KMS-11 (cell line): ENCODE measurements at regions not wholly inside any gene's neighbourhood (a gene's known extent, or its start where the extent isn't known, plus 50 kb on each side); places are given as distances from the start of the nearest gene placed in this dataset.

Experiments used
- H2AFZ ChIP-seq: fragments of 200-600 bp; sonication (generic); 2 replicates; pipeline ENCODE4 v1.6.1; 2016; ENCODE audit warnings: antibody characterized with exemption, mixed run types, low read depth
- H3K27ac ChIP-seq: fragments of 200-600 bp; sonication (generic); 2 replicates; pipeline ENCODE4 v1.6.1; 2016; ENCODE audit warnings: mild to moderate bottlenecking, mixed run types
- H3K27me3 ChIP-seq: fragments of 200-600 bp; sonication (generic); 2 replicates; pipeline ENCODE4 v1.6.1; 2017; ENCODE audit warnings: mild to moderate bottlenecking, low read depth, mixed run types, moderate library complexity; ENCODE audit not compliant: insufficient read depth
- H3K36me3 ChIP-seq: fragments of 200-600 bp; sonication (generic); 2 replicates; pipeline ENCODE4 v1.6.1; 2017; ENCODE audit warnings: mild to moderate bottlenecking, mixed run types; ENCODE audit not compliant: insufficient read depth
- H3K4me1 ChIP-seq: fragments of 200-600 bp; sonication (generic); 2 replicates; pipeline ENCODE4 v1.6.1; 2016; ENCODE audit warnings: mild to moderate bottlenecking, low read depth, mixed run types; ENCODE audit not compliant: poor library complexity, severe bottlenecking
- H3K4me2 ChIP-seq: fragments of 200-600 bp; sonication (generic); 2 replicates; pipeline ENCODE4 v1.7.0; 2016; ENCODE audit warnings: mild to moderate bottlenecking, mixed run types
- H3K4me3 ChIP-seq: fragments of 200-600 bp; sonication (generic); IDR thresholded peaks from 2 replicates; pipeline ENCODE4 v1.6.1; 2017; ENCODE audit warnings: low read depth, low read length, mixed read lengths; ENCODE audit not compliant: insufficient read depth
- H3K79me2 ChIP-seq: fragments of 200-600 bp; sonication (generic); 2 replicates; pipeline ENCODE4 v1.6.1; 2016; ENCODE audit warnings: low read depth, mixed run types; ENCODE audit not compliant: insufficient read depth
- H3K9ac ChIP-seq: fragments of 200-600 bp; sonication (generic); 2 replicates; pipeline ENCODE4 v1.6.1; 2016; ENCODE audit warnings: mild to moderate bottlenecking, mixed run types
- H4K20me1 ChIP-seq: fragments of 200-600 bp; sonication (generic); 2 replicates; pipeline ENCODE4 v1.6.1; 2016; ENCODE audit warnings: mild to moderate bottlenecking, mixed run types; ENCODE audit not compliant: insufficient read depth
- TF ChIP-seq, protein P1 (sequence below): fragments of 200-600 bp; sonication (generic); conservative IDR thresholded peaks from 2 replicates; pipeline ENCODE4 v1.6.1; 2017; ENCODE audit warnings: low read depth, mild to moderate bottlenecking, antibody characterized with exemption, low read length, moderate library complexity, mixed read lengths

DNA sequence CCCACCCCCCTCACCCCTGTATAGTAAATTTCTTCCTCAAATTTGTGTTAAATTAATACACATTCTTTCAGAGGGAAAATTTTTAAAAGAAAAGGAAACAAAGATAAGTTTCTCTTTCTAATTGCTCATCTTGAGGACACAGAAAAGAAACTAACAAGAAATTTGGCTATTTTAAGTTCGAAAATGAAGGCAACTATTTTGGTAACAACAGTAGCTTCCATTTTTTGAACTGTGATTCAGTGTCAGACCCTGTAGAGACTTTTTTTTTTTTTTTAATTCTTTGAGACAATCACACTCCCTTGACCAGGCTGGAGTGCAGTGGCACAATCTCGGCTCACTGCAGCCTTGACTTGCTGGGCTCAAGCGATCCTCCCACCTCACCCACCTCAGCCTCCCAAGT, 194.9 kb downstream of the SS18 start:
- Histone ChIP-seq H3K4me2 (no peak overlapping the region), H3K4me1 (no peaks in the 10 kb centered on the region), H2AFZ (0 out of 2 replicates have a peak overlapping the region, but pooled peaks have one; percentile 13), H3K79me2 (no peaks in the 10 kb centered on the region), H3K4me3 (no peak overlapping the region), H4K20me1 (no peaks in the 10 kb centered on the region), H3K27me3 (no peaks in the 10 kb centered on the region), H3K27ac (no peak overlapping the region), H3K9ac (no peak overlapping the region), H3K36me3 (no peaks in the 10 kb centered on the region)
- TF ChIP-seq, protein P1, sequence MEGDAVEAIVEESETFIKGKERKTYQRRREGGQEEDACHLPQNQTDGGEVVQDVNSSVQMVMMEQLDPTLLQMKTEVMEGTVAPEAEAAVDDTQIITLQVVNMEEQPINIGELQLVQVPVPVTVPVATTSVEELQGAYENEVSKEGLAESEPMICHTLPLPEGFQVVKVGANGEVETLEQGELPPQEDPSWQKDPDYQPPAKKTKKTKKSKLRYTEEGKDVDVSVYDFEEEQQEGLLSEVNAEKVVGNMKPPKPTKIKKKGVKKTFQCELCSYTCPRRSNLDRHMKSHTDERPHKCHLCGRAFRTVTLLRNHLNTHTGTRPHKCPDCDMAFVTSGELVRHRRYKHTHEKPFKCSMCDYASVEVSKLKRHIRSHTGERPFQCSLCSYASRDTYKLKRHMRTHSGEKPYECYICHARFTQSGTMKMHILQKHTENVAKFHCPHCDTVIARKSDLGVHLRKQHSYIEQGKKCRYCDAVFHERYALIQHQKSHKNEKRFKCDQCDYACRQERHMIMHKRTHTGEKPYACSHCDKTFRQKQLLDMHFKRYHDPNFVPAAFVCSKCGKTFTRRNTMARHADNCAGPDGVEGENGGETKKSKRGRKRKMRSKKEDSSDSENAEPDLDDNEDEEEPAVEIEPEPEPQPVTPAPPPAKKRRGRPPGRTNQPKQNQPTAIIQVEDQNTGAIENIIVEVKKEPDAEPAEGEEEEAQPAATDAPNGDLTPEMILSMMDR = no peak

DNA sequence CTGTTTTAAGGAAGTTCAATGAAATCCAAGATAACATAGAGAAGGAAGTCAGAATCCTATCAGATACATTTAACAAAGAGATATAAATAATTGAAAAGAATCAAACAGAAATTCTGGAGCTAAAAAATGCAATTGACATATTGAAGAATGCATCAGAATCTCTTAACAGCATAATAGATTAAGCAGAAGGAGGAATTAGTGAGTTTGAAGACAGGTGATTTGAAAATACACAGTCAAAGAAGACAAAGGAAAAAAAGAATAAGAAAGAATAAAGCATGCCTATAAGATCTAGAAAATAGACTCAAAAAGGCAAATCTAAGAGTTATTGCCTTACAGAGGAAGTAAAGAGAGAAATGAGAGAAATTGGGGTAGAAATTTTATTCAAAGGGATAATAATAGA, 204.1 kb downstream of the SS18 start:
- H3K4me2 ChIP-seq = no peak overlapping the region
- H2AFZ ChIP-seq = no peak overlapping the region
- no peaks in the 10 kb centered on the region for H3K36me3 ChIP-seq
- H3K4me3 ChIP-seq = no peak overlapping the region
- no peaks in the 10 kb centered on the region for H3K79me2 ChIP-seq
- no peaks in the 10 kb centered on the region for H3K4me1 ChIP-seq
- TF ChIP-seq, protein P1 = no peak
- no peak overlapping the region for H3K9ac ChIP-seq
- no peaks in the 10 kb centered on the region for H4K20me1 ChIP-seq
- no peaks in the 10 kb centered on the region for H3K27me3 ChIP-seq
- H3K27ac ChIP-seq = no peak overlapping the region

DNA sequence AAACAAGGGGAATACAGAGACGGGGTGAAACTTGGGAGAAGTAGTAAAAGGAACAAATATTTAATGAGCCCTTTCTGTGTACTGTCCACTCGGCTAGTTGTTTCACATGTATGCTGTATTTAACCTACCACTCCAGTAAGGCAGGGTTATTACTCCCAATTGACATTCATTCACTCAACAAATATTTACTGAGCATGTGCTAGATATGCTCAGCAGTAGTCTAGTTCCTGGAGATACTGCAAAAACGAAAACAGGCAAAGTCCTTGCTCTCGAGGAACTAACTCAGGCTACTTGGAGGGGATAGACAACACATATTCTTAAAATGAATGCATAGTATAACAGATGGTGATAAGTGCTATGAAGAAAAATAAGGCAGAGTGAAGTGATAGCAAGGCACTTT, 207.3 kb downstream of the SS18 start:
- H2AFZ ChIP-seq = no peak overlapping the region
- no peaks in the 10 kb centered on the region for H3K79me2 ChIP-seq
- H4K20me1 ChIP-seq = no peaks in the 10 kb centered on the region
- no peak overlapping the region for H3K4me3 ChIP-seq
- H3K27me3 ChIP-seq = no peaks in the 10 kb centered on the region
- TF ChIP-seq, protein P1 = no peak
- no peaks in the 10 kb centered on the region for H3K36me3 ChIP-seq
- no peak overlapping the region for H3K4me2 ChIP-seq
- H3K4me1 ChIP-seq = no peaks in the 10 kb centered on the region
- H3K27ac ChIP-seq = no peak overlapping the region
- no peak overlapping the region for H3K9ac ChIP-seq

DNA sequence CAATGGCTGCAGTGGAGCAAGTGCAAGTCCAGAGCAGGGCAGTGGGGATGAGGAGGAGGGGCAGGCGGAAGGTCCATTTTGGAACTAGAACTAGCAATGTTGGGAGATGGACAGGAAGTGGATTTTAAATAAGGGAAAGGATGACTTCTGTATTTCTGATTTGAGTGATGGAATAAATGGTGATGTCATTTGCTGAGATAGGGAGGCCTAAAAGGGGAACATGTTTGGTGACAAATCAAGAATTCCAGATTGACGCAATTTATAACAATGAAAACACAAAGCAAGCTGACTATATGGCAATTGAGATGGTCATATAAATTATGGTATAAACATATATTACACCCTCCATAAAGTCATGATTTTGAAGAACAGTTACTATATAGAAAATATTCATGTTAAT, 209.3 kb downstream of the SS18 start:
- Histone ChIP-seq H3K27ac (no peak overlapping the region), H3K4me2 (no peak overlapping the region), H3K9ac (no peak overlapping the region), H3K4me3 (no peak overlapping the region), H4K20me1 (no peaks in the 10 kb centered on the region), H2AFZ (no peak overlapping the region), H3K4me1 (no peaks in the 10 kb centered on the region), H3K36me3 (no peaks in the 10 kb centered on the region), H3K79me2 (no peaks in the 10 kb centered on the region), H3K27me3 (no peaks in the 10 kb centered on the region)
- TF ChIP-seq, protein P1 = no peak
